ENCODE measurements at regions not wholly inside any gene's neighbourhood (a gene's known extent, or its start where the extent isn't known, plus 50 kb on each side); places are given as distances from the start of the nearest gene placed in this dataset.
"Not testable (repeated sequence)": the region's sequence is repeated elsewhere in the genome, so short reads cannot be mapped to it uniquely, and the experiment has no call there.

DNA sequence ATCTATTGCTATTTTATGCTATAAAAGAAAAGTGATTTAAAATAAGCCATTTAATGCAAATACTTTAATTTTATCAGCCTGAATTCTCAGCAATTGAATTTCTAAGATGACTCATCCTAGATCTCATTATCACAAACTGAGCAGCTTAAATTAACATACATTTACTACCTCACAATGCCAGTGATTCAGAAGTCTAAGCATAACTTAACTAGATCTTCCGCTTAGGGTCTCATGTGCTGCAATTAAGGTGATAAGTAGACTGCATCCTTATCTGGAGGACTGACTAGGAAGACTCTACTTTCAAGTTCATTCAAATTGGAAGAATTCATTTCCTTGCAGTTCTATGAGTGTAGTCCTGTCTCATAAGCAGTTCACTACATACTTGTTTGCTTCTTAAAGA, 286.6 kb downstream of the COL11A1 start:
- TF ChIP-seq, protein P1, sequence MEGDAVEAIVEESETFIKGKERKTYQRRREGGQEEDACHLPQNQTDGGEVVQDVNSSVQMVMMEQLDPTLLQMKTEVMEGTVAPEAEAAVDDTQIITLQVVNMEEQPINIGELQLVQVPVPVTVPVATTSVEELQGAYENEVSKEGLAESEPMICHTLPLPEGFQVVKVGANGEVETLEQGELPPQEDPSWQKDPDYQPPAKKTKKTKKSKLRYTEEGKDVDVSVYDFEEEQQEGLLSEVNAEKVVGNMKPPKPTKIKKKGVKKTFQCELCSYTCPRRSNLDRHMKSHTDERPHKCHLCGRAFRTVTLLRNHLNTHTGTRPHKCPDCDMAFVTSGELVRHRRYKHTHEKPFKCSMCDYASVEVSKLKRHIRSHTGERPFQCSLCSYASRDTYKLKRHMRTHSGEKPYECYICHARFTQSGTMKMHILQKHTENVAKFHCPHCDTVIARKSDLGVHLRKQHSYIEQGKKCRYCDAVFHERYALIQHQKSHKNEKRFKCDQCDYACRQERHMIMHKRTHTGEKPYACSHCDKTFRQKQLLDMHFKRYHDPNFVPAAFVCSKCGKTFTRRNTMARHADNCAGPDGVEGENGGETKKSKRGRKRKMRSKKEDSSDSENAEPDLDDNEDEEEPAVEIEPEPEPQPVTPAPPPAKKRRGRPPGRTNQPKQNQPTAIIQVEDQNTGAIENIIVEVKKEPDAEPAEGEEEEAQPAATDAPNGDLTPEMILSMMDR (IDR thresholded peaks at IDR 0.05; ENCODE audit: insufficient read depth, low read depth, low read length) = no peak
- H3K4me3 ChIP-seq (ENCODE audit: low read depth, low read length) = no peak overlapping the region
- DNase-seq (ENCODE audit: low read depth) = no peak

DNA sequence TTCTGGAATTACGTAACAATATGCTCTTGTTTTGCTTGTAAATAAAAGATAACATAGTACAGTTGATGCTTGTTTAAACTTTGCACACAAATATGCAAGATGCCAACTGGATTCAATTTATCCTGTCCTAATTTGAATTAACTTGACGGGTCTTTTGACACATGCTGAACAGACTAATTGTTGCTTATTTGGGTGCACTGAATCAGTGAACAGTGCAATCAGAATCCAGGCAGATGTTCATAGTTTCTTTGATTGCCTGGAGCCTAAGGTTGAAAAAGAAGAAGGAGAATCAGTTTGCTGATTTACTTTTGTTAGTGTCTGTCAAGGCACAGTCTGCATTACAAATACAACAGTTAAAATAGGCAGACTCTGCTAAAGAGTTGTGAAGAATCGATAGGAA, 307.9 kb downstream of the COL11A1 start:
- peak; percentile 0 for DNase-seq (ENCODE audit: low read depth)
- no peak overlapping the region for H3K4me3 ChIP-seq (ENCODE audit: low read depth, low read length)
- TF ChIP-seq, protein P1 (IDR thresholded peaks at IDR 0.05; ENCODE audit: insufficient read depth, low read depth, low read length) = no peak

DNA sequence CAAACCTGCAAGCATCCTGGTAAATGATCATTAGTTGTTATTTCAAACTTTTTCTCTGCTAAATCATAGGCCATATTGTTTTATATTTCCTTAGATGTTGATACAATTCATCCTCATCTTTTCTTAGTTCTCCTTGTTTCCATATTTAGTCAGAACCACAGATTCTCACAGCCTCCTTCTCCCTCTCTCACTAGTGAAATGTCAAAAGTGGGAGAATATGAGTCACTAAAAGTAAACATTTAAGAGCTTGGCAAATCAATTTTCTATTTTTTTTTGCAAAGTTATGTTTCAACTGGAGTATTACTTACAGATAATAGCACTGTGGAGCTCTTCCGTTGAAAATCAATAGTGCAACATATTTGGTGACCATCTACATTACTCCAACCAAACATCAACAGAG, 308.8 kb downstream of the COL11A1 start:
- DNase-seq (ENCODE audit: low read depth) = peak; percentile 19
- H3K4me3 ChIP-seq (ENCODE audit: low read depth, low read length) = no peak overlapping the region
- TF ChIP-seq, protein P1 (IDR thresholded peaks at IDR 0.05; ENCODE audit: insufficient read depth, low read depth, low read length) = no peak

DNA sequence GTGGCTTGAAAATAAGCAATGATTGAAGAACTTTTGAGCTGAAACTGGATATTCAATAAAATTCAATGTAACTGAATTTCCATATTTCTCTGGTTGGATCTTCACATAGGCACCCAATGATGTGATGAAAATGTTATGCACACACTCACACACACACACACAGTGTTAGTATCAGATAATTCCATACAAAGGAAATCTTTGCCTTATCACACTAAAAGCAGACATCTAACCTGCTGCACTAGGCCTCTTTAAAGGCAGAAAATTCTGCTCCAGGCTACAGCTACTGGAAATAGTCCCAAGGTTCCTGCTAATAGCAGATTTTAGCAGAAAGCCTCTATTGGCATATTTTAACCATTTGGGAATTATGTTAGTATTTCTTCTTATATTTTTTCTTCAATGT, 309.6 kb downstream of the COL11A1 start:
- DNase-seq (ENCODE audit: low read depth) = no peak
- TF ChIP-seq, protein P1 (IDR thresholded peaks at IDR 0.05; ENCODE audit: insufficient read depth, low read depth, low read length) = no peak
- no peak overlapping the region for H3K4me3 ChIP-seq (ENCODE audit: low read depth, low read length)

DNA sequence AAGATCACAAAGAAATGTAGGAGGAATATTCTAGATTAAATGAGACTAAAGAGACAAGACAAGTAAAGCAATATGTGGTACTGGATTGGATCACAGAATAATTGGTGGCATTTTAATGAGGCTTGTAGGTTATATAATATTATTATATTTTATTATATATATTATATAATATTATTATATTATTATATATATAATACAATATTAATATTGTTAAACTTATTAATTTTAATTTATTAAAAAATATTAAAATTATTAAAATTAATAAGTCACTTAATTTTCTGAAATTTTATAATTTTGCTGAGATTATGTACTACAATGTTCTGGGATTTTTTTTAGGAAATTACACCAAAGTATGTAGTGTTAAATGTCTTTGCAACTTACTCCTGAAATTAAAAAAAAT, 311.9 kb downstream of the COL11A1 start:
- TF ChIP-seq, protein P1 (IDR thresholded peaks at IDR 0.05; ENCODE audit: insufficient read depth, low read depth, low read length) = no peak

DNA sequence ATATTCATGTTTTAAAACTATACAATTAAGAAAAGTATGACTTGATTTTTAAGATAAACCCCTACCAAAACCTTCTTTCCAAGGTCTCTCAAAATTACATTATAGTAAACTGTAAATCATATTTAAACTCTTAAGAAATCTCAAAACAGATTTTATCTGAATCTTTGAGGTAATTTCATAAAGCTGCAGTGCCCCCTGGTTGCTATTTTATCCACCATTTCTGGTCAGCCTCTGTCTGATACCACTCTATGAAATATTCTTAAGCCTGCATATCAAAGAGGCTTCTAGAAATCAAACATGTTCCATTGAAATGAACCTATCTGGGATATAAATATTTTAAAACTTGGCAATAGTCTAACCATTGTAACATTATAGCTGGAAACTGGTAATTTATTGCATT, 317.3 kb downstream of the COL11A1 start:
- TF ChIP-seq, protein P1 (IDR thresholded peaks at IDR 0.05; ENCODE audit: insufficient read depth, low read depth, low read length) = no peak
- H3K4me3 ChIP-seq (ENCODE audit: low read depth, low read length) = no peak overlapping the region
- peak; percentile 6 for DNase-seq (ENCODE audit: low read depth)

More for the DNA sequence above, 311.9 kb downstream of the COL11A1 start:
- no peak for DNase-seq (ENCODE audit: low read depth)
- H3K4me3 ChIP-seq (ENCODE audit: low read depth, low read length) = no peak overlapping the region

DNA sequence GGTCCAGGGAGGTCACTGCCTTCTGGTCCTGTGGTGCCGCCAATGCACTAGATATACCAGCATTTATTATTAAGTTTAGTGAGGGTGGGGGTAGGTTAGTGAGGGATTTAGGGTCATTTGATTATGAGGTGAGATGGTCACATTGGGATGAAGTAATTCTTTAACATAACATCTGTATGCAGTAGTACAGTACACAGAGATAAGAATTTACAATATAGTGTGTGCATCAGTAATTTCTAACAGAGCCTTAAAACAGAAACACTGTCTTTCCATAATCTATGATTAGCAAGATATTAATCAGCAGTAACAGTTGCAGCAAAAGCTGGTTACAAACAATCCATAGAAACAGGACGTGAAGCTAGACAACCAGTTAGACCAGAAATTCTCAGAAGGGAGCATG, 318.4 kb downstream of the COL11A1 start:
- not testable (repeated sequence) for H3K4me3 ChIP-seq (ENCODE audit: low read depth, low read length); DNase-seq (ENCODE audit: low read depth)

Measured in fibroblast of villous mesenchyme (primary cell).